ENCODE measurements at regions not wholly inside any gene's neighbourhood (a gene's known extent, or its start where the extent isn't known, plus 50 kb on each side); places are given as distances from the start of the nearest gene placed in this dataset.

DNA sequence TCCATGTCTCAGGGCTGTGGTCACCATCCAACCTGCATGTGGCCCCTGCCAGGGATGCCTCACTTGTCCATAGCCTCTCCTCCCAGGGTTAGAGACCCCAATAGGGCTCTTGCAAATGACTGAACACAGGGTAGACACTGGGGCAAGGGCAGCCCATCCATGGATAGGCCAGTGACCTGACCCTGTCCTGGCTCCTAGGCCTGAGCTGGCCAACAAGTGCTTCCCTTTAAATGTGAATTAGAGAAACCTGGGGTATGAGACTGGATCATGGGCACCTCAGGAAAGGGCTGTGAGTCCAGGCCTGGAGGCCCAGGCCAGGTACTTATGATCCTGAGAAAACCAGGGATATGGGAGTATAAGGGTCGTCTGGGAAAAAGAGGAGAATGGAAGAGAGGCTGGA is 64.5 kb downstream of the COPS8 start:
- DNase-seq (ENCODE audit: low spot score), result no peak

DNA sequence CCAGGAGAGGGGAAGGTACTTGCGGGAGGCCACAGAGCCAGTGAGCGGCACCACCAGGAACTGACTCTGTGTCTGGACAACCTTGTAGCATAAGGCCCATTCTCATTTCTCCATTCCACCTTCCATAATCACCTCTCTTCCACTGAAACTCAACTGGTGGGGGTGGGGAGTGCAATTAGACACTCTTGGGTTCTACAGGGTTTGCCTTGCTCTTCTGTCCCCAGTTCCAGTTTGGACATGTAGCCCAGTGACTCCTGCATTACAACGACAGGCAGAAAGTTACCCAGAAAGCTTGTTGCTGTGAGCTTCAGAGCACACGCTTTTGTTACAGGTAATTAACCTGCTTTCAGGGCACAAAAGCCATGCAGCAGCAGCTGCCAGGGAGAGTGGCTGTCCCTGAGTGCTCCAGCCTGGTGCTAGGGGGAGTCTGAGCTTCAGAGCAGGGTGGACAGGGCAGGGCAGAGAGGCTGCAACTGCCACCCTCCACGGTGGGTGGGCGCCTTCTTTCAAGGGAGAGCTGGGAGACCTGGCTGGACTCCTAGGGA is 65.2 kb downstream of the COPS8 start:
- no peak for DNase-seq (ENCODE audit: low spot score)

DNA sequence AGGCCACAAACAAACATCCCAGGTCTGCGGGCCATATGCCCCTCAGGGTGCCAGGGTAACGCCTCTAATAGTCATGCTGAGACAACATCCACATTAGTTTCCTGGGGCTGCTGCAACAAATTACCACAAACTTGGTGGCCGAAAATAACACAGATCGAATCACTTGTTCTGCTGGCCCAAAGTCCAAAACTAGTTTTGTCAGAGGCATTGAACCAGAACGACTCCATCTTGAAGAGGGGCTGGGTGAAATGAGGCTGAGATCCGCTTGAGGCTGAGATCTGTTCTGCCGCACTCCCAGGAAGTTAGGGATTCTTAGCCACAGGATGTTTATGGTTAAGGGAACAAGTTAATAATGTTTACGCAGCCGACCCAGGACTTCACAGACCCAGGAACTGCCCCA is 66.7 kb downstream of the COPS8 start:
- no peak for DNase-seq (ENCODE audit: low spot score)

DNA sequence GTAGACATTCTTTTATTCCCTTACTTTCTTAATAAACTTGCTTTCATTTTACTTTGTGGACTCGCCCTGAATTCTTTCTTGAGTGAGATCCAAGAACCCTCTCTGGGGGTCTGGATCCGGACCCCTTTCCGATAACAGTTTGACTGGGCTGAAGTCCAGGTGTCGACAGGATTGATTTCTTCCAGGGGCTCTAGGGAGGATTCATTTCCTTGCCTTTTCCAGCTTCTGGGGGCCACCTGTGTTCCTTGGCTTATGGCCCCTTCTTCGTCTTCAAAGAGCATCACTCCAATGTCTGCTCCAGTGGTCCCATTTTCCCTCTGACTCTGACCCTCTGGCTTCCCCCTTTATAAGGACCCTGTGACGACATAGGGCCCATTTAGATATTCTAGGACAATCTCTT is 67.5 kb downstream of the COPS8 start:
- DNase-seq (ENCODE audit: low spot score), result no peak

DNA sequence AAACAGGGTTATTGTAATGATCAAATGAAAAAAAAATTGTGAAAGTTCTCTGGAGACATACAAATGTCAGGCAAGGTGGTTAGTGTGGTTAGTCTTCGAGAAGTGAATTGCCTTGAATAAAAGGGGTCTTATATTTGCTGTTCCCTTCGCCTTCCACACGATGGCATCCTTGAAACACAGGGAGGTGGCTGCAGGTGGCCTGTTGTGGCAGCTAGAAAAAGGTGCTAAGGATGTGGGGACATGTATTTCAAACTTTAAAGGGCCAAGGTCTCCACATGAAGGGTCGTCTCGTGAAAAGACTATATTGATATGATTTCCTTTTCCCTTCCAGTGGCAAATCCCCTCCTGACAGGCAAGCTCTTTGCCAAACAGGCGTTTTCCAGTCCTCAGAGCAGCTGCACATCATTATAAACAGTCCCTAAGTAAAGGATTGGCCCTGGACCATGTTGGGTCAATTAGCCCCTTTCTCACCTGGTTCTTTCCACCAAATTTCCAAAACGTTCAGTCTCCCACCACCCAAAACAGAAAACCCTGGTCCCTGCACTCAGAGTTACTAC is 68.5 kb downstream of the COPS8 start:
- DNase-seq (ENCODE audit: low spot score), result no peak

DNA sequence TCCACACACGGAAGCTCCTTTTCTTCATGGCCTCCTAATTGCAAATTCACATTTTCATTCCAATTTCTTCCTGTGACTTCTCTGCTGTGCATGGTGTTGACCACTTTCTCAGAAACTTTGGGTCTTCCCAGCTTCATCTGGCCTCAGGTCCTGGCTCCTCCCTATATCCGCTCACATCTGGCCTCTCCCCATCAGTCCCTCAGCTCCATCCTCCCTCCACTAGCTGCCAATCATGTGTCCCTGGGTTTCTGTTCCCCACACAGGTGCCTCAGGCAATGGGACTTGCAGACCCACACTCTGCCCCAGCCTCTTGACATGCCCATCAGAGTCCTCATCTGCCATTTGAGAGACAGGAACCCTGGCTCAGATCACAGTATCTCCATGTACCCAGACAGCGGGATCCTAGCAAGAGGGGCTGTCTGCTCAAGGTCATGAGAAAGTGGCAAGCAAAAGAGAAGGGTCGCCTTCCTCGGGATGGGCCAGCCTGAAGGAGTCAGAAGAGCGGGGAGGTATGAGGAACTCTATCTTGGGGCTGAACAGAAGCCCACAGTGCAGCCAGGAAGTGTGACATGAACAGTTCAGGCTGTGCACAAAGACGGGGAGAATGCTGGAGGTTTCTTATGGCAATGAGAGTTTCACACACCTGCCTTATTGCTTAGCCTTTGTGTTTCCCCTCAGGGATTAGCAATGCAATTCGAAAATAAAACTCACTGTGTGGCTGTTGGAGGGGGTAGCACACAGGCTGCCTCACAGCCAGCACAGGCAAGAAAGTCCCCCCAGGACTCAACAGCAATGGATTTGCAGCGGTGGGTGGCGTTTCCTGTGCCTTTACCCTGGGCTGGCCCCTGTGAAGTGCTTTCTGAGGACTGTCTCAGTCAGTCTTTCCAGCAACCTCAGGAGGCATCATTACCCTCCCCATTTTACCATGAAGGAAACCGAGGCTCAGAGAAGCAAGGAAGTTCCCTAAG is 69.5 kb downstream of the COPS8 start:
- DNase-seq (ENCODE audit: low spot score), result no peak

DNA sequence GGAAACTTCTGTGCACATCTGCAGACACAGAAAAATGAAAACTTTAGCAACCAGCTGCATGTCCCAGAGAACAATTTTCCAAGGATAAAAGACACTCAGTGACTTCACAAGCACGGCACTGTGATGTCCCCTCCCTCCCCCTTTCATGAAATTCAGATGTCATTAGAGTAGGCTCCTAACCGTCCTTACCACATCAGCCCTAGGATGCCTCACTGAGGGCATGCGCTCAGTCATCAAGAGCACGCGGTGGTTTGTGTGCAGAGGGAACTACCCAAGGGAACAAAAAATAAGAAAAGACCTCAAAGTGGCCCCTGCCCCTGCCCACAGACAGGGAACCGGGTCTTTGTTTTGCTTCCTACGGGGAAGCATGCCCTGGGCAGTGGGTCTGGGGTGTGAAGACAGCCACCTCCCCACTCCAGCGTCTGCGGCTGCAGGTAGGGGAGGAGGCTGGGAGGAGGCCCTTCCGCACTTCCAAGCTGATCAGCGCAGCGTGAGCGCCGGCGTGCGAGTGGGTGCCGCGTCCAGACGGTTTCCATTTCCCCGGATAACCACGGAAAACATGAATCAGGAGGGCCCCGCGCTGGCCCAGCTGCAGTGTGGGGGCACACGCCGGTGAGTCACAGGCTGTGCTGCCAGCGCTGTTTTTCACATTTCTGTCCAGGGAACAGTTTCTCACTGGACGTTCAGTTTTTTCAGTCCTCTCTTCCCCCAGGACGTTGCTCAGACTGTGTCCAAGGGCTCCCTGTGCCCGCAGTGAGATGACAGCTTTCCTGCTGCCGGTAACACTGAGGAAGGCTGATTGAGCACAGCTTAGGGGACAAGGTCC is 70.6 kb downstream of the COPS8 start:
- peak; percentile 75 for DNase-seq (ENCODE audit: low spot score)

DNA sequence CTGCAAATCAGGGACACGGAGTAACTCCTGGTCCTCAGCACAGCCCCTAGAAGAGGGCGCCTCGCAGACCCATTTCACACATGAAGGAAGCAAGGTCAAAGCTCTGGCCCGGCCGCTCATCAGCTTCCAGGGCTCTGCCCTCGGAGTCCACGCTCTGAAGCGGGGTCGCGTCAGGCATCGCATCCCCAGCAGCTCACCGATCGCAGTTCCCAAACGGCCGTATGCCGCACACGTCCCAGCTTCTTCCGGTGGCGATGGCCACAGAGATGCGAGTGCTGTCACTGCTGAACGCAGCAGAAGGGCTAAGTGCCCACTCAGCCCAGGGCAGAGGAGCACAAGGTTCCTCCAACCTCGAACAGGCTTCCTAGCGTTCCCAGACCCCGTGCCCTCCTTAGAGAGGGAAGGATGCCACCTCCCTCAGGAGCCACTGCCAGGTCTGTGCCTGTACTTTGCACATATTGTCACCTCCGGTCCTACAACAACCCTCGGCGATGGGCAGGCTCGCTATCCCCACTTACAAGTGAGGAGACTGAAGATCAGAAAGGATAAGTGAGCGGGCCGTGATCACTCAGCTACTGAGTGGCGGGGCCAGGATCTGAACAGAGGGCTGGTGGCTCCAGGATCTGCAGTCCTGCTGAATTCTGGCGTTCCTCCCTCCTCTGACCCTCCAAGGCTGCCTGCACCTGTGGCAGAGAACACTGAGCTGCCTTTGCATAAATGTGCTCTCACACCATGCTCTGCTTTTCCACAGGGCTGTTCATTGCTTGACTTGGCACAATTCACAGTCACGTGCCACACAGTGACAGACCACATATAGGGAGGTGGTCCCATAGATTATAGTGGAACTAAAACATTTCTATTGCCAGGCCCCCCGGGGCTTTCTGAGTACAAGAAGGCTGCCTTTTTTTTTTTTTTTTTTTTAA is 71.4 kb downstream of the COPS8 start:
- DNase-seq (ENCODE audit: low spot score), result no peak

DNA sequence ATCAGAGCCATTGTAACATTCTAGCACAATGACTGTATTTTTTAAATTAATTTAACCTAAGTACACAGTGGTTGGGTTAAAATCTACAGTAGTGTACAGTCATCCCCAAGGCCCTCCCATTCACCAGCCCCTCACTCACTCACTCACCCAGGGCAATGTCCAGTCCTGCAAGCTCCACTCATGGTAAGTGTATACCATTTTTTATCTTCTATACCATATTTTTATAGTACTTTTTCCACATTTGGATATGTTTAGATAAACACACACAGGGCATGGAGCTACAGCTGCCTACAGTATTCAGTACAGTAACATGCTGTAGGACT is 72.1 kb downstream of the COPS8 start:
- DNase-seq (ENCODE audit: low spot score), result no peak

DNA sequence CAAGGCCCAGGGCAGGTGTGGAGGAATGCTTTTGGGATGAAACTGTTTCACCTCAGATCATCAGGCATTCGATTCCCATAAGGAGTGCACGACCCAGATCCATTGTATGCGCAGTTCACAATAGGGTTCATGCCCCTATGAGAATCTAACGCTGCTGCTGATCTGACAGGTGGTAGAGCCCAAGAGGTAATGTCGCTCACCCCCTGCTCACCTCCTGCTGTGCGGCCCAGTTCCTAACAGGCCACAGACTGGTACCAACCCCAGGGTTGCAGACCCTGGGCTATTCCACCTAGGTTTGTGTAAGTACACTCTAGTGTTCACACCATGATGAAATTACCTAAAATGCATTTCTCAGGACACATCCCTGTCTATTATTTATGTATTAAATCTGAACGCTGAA is 72.5 kb downstream of the COPS8 start:
- DNase-seq (ENCODE audit: low spot score), result no peak

DNA sequence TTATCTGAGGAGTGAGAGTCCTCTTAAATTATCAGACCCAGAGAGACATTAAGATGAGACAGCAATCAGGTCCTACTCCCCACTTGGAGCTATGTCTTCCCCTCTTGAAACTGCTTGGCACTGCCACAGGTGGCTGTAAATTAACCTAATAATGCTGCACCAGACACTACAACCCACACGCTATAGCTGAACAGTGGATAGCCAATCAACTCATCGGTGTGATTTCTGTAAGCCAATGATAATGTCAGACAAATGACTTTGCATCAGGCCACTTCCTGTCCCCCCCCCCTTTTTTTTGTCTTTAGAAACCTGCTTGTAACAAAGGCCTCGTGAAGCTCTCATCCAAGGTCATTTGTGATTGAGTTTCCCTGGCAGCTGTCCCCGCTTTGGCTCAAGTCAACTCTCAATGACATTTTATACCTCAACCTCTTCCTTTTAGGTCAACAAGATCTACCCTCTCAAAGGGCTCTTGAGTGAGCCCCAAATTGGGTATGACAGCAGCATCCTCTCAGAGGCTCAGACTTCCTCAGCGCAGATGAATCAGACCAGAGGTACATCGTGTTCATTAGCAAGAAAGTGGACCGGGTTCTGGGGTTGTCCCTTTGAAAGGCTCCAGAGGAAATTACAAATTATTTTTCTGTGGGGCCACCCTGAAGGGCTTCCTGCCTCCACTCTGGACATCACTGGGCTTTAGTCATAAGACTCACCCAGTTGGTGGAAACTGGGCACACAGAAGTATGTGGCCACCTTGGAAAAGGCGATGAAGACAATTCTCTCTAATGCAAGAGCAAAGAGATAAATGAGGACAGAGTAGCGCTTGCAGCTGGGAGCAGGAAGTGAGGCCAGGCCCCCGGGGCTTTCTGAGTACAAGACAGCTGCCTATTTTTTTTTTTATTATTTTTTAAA is 73.6 kb downstream of the COPS8 start:
- no peak for DNase-seq (ENCODE audit: low spot score)

DNA sequence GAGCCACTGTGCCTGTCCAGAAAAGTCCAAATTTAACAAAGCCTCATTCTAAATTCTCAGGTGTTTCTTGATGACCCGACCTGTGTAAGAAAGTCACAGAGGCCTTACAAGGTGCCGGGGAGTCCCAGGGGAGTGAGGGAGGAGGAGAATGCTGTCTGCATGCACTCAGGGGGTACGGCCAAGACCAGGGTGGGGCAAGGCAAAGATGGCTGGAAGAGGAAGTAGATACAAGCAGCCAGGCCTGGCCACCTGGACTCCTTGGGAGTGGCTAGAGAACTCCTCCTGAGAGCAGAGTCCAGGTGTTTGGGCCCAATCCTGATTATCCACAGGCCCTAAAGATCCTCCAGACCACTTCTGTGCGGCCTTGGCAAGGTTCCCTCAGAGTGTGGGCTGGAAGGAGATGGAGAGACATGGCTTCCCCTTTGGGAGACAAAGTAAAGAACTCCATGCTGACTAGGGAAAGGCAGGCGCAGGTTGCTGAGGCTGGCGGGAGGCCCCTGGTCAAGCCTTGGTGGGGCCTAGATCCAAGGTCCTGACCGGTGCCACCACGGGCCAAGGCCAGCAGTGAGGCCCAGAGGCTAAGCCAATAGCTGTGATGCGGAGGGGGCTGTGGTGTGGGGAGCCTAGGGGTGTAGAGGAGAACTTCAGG is 74.7 kb downstream of the COPS8 start:
- DNase-seq (ENCODE audit: low spot score), result no peak

DNA sequence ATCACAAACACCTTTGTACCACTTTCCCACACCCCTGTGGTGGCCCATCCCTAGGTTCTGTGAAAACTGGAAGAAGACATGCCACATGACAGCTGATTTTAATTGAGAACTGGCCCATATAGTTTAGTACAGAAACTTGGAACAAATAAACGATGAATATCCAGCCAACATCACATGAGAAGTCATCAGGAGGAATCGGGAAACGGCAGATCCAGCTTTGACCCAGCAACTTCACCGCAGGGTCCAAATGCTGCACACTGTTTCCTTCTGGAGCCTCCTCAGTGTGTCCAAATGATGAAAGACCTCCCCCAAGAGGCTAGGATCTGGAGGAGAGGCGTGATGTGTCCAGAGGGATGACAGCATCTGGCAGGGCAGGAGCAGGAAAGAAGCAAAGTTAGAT is 75.5 kb downstream of the COPS8 start:
- no peak for DNase-seq (ENCODE audit: low spot score)

DNA sequence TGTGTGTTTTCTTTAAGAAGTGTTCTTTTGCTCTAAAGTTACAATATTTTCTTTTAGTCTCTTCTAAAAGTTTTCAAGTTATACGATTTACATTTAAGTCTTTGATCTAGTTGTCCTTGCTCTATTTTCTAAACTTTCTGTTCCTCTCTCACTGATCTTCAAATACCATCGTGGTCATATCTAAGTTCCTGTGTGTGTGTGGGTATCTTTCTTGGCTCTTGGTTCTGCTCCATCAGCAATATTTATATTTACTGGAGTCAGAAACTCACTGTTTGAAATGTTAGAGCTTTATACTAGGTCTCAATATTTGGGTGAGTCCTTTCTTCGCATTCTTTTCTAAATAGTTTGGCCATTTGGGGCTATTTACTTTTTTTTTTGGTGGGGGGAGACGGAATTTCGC is 77.3 kb downstream of the COPS8 start:
- no peak for DNase-seq (ENCODE audit: low spot score)

DNA sequence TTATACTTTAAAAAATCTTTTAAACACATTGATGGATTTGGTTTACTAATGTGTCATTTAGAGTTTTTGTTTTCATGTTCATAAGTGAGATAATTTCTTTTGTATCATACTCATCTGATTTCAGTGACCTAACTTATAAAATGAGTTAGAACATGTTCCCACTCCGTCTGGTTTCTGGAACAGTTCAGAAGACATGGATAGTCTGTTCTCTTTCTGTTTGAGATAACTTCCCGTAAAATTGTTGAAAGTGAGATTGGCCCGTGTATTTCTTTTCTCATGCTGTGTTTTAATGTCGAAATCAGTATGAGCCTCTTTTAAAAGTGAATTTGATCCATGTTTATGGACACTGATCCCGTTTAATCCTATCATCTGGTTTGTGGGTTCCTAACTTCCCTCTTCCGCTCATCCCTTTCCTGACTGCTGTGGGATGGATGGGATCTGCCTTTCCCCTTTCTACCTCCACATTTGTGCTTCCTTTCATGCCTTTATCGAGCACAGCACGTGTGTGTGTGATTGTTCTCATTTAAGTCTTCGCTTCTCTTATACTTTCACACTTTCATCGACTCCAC is 78.9 kb downstream of the COPS8 start:
- DNase-seq (ENCODE audit: low spot score), result no peak

DNA sequence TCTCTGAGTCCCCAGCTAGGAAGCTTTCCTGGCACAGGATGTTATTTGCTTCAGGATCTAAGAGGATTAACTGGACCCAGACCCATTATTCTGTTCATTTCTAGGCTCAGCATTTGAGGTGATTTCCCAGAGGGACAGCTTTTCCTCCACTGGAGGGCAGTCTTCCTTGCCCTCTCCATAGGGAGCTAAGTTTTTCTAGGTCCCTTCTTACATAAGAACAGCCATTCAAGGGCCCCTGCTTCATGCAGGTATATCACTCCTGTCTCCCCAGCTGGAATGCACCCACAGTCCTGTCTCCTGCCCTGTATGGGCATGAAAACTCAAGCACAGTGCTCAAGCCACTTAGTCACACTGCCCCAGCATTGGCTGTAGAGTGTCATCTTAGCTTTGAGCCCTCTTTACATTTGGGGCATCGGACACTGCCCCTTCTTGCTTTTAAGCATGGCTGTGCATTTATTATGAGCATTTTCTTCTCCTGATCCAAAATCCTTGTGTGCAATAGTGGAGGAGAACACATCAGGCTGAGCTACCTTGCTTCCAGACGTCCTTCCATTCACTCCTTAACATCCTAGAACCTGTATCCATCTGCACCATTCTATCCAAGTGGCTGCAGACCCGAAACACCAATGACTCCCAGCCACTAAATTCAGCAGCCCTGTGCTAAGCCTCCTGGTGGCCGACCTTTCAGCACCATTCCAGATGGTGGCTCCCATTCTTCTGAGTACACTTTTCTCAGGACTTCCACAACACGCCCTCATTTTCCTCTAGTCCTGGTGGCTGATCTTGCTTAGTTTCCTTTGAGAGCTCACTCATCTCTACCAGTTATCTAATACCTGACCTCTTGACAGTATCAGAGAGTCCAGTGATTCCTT is 80.0 kb downstream of the COPS8 start:
- DNase-seq (ENCODE audit: low spot score), result no peak

DNA sequence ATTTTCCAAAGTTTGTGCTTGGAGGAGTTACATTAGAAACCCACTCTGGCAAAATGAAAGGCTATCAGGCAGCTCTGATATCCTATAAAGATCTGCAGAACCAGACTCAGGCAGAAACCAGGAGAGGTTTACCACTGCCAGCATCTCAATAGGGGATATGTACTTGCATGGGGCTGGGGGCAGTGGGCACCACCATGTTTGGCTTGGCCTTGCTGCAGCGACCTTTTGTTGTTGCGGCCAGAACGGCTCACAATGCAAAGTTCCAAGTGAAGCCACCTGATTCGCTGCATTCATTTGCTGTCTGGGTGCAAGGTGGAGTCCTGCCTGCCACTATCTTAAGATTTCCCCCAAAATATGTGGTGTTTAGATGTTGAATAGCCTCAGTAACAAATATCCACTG is 81.3 kb downstream of the COPS8 start:
- DNase-seq (ENCODE audit: low spot score), result no peak

DNA sequence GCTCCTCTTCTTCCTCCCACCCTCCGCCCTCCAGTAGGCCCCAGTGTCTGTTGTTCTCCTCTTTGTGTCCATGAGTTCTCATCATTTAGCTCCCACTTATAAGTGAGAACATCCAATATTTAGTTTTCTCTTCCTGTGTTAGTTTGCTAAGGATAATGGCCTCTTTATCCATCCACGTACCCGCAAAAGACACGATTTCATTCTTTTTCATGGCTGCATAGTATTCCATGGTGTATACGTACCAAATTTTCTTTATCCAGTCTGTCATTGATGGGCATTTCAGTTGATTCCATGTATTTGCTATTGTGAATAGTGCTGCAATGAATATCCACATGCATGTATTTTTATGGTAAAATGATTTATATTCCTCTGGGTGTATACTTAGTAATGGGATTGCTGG is 82.2 kb downstream of the COPS8 start:
- DNase-seq (ENCODE audit: low spot score), result no peak

DNA sequence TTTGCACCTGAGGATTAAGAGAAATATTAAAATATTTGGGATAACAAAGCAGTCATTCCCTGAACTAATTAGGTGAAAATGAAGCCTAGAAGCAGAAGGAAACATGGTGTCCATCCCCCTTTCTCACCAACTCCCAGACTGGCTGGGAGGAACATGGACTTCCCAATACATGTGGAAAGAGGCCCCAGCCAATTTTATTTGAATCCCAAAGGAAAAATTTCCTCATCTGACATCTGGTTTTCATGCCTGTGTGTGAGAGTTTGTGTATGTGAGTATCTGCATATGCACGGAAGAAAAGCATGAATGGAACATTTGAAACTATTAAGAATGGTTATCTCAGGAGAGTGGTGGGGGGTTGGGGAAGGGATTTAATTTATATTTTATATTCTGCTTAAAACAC is 84.3 kb downstream of the COPS8 start:
- DNase-seq (ENCODE audit: low spot score), result no peak
